Lung (tissue), 11 donors: ENCODE measurements at regions not wholly inside any gene's neighbourhood (a gene's known extent, or its start where the extent isn't known, plus 50 kb on each side); places are given as distances from the start of the nearest gene placed in this dataset.

Experiments used
- ATAC-seq: fragments of 200-7000 bp; cut with Tn5 transposase; one replicate; pipeline ENCODE4 v1.9.1; 2020; ENCODE audit warnings: moderate number of reproducible peaks; ENCODE audit not compliant: insufficient read depth, low FRiP score
- DNase-seq, 3 donors: peaks; one replicate each; pipeline ENCODE4 v3.0.0-alpha.2; 2013 to 2017
- H3K27ac ChIP-seq, 2 donors: one replicate each; pipeline ENCODE4 v1.5.1; 2013; ENCODE audit warnings: mild to moderate bottlenecking in 2 of 2, moderate library complexity in 2 of 2, control low read depth in 1 of 2, inconsistent platforms in 1 of 2, low read depth in 1 of 2, low read length in 1 of 2
- H3K27me3 ChIP-seq, 3 donors: one replicate each; pipeline ENCODE4 v1.5.1; 2013; ENCODE audit warnings: low read length in 2 of 3; ENCODE audit not compliant: control insufficient read depth in 3 of 3, insufficient read depth in 3 of 3
- H3K36me3 ChIP-seq, 4 donors: one replicate each; pipeline ENCODE4 v1.5.1; 2013; ENCODE audit warnings: low read length in 4 of 4, mild to moderate bottlenecking in 1 of 4, moderate library complexity in 1 of 4; ENCODE audit not compliant: control insufficient read depth in 4 of 4, insufficient read depth in 4 of 4
- H3K4me1 ChIP-seq, 5 donors: one replicate each; pipeline ENCODE4 v1.5.1; 2013; ENCODE audit warnings: low read length in 5 of 5, mild to moderate bottlenecking in 2 of 5, moderate library complexity in 1 of 5; ENCODE audit not compliant: control insufficient read depth in 5 of 5, insufficient read depth in 5 of 5
- H3K4me3 ChIP-seq: one replicate; pipeline ENCODE4 v1.5.1; 2013; ENCODE audit warnings: mild to moderate bottlenecking, control low read depth, moderate library complexity
- H3K9ac ChIP-seq, 2 donors: one replicate each; pipeline ENCODE4 v1.5.1; 2013; ENCODE audit warnings: low read length in 2 of 2, control low read depth in 1 of 2; ENCODE audit not compliant: insufficient read depth in 1 of 2
- H3K9me3 ChIP-seq, 4 donors: one replicate each; pipeline ENCODE4 v1.5.1; 2013; ENCODE audit warnings: low read length in 3 of 4, mild to moderate bottlenecking in 1 of 4, moderate library complexity in 1 of 4; ENCODE audit not compliant: control insufficient read depth in 4 of 4, insufficient read depth in 3 of 4
- CTCF ChIP-seq: IDR thresholded peaks from 2 replicates; pipeline ENCODE4 v1.5.1; 2012; ENCODE audit warnings: mild to moderate bottlenecking; ENCODE audit errors: control extremely low read depth, extremely low read depth
- WGBS, 2 donors: extraction: QIAGEN DNeasy Blood & Tissue Kit; methylation state at CpG; one replicate each; pipeline ENCODE4 v1.1.7; 2013; 5-methylcytosine and 5-hydroxymethylcytosine counted together
- donor health status: control.
- donor health status: control.
- donor health status: Bipolar disorder and iron deficiency.
- donor health status: healthy.
- donor health status: DM: yes; HTN: yes; CAD: no.

GRCh38 chrX:151239751-151240150, 63.4 kb downstream of the GPR50 start:
- Histone ChIP-seq H3K27ac (no peak overlapping the region), H3K4me1 (no peaks in the 10 kb centered on the region), H3K9ac (no peak overlapping the region), H3K4me3 (no peak overlapping the region), H3K9me3 (peaks cover 0 to 4% (median 0%) of the 10 kb centered on the region in 4 donors), H3K36me3 (no peaks in the 10 kb centered on the region), H3K27me3 (no peaks in the 10 kb centered on the region)
- no peak for ATAC-seq
- WGBS, 2 donors, result 17 to 26% methylated on average over 4 of the region's 4 CpGs
- DNase-seq, result no peak
- no peak for TF ChIP-seq CTCF

GRCh38 chrX:151240237-151240636, 63.9 kb downstream of the GPR50 start:
- Histone ChIP-seq H3K9me3 (peaks cover 0 to 4% (median 0%) of the 10 kb centered on the region in 4 donors), H3K9ac (no peak overlapping the region), H3K27me3 (no peaks in the 10 kb centered on the region), H3K36me3 (no peaks in the 10 kb centered on the region), H3K4me3 (no peak overlapping the region), H3K27ac (no peak overlapping the region), H3K4me1 (no peaks in the 10 kb centered on the region)
- no peak for TF ChIP-seq CTCF
- WGBS, 2 donors, result 33 to 43% methylated on average over 1 of the region's 1 CpG
- no peak for ATAC-seq
- DNase-seq, result no peak

GRCh38 chrX:151268836-151269235, 92.5 kb downstream of the GPR50 start:
- WGBS, 2 donors, result 67 to 69% methylated on average over 6 of the region's 6 CpGs
- Histone ChIP-seq H3K4me1 (no peaks in the 10 kb centered on the region), H3K27ac (no peak overlapping the region), H3K27me3 (no peaks in the 10 kb centered on the region), H3K36me3 (no peaks in the 10 kb centered on the region), H3K9me3 (peaks cover 0 to 7% (median 0%) of the 10 kb centered on the region in 4 donors), H3K4me3 (no peak overlapping the region), H3K9ac (no peak overlapping the region)
- ATAC-seq, result no peak
- TF ChIP-seq CTCF, result no peak
- DNase-seq, result peak in 2 of 3 donors; percentile 6 to 19

- no peak for DNase-seq
- Histone ChIP-seq H3K9ac (no peak overlapping the region), H3K9me3 (no peaks in the 10 kb centered on the region)
Measured at GRCh38 chrX:151279161-151279560, 102.8 kb downstream of the GPR50 start.

More at GRCh38 chrX:151279161-151279560, 102.8 kb downstream of the GPR50 start:
- no peak for TF ChIP-seq CTCF
- Histone ChIP-seq H3K4me1 (no peaks in the 10 kb centered on the region), H3K27me3 (no peaks in the 10 kb centered on the region), H3K27ac (no peak overlapping the region), H3K36me3 (no peaks in the 10 kb centered on the region), H3K4me3 (no peak overlapping the region)
- WGBS, 2 donors, result 47 to 85% methylated on average over 2 of the region's 2 CpGs
- no peak for ATAC-seq
